GM23338 (cell line): ENCODE measurements at regions not wholly inside any gene's neighbourhood (a gene's known extent, or its start where the extent isn't known, plus 50 kb on each side); places are given as distances from the start of the nearest gene placed in this dataset.

Experiments
- EZH2 ChIP-seq: fragments of 200-600 bp; sonication (generic); IDR thresholded peaks from one replicate; pipeline ENCODE4 v1.8.0; 2017; ENCODE audit warnings: antibody characterized with exemption, mild to moderate bottlenecking, low read depth; ENCODE audit not compliant: unreplicated experiment
- EZH2phosphoT487 ChIP-seq: fragments of 200-600 bp; sonication (generic); IDR thresholded peaks from one replicate; pipeline ENCODE4 v1.8.1; 2018; ENCODE audit warnings: antibody characterized with exemption; ENCODE audit not compliant: unreplicated experiment
- NANOG ChIP-seq: IDR thresholded peaks from 2 replicates; pipeline ENCODE4 v1.6.1; 2016; ENCODE audit warnings: antibody characterized with exemption, borderline replicate concordance
- POLR2AphosphoS5 ChIP-seq: IDR thresholded peaks from 2 replicates; pipeline ENCODE4 v1.6.1; 2016; ENCODE audit warnings: antibody characterized with exemption, low read depth
- ZNF114 ChIP-seq: fragments of 250-450 bp; sonication (Bioruptor Pico); IDR thresholded peaks from 2 replicates; pipeline ENCODE4 v1.5.0; 2020; ENCODE audit warnings: mild to moderate bottlenecking, moderate library complexity
- TF ChIP-seq, protein P1 (sequence below), 2 experiments: fragments of 200-600 bp in 1 of 2; sonication (generic) in 1 of 2; conservative IDR thresholded peaks; 2 replicates each; pipeline versions ENCODE4 v1.5.1 to v1.6.1; 2016 to 2017; ENCODE audit warnings: antibody characterized with exemption in 2 of 2, low read depth in 2 of 2, mild to moderate bottlenecking in 2 of 2, moderate library complexity in 1 of 2
- TF ChIP-seq, protein P2 (sequence below): IDR thresholded peaks from one replicate; pipeline ENCODE4 v1.6.1; 2018; ENCODE audit warnings: antibody characterized with exemption; ENCODE audit not compliant: unreplicated experiment

DNA sequence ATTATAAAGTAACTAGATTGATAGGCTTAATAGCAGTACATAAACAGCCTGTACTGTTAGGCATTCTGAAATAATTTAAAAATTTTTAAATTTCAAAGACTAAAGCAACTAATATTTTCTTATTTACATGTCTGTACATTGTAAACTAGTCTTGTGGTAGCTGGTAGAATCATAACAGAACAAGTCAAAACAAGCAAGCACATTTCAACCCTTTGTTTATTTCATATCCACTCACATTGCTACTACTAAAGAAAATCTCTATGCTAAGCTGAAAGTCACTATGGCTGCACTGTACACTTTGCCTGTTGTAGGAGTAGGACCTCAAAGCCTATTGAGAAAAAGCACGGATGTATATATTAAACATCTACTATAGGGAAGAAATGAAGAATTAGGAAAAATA is 738.2 kb upstream of the ADGRL4 start:
- TF ChIP-seq, protein P1, sequence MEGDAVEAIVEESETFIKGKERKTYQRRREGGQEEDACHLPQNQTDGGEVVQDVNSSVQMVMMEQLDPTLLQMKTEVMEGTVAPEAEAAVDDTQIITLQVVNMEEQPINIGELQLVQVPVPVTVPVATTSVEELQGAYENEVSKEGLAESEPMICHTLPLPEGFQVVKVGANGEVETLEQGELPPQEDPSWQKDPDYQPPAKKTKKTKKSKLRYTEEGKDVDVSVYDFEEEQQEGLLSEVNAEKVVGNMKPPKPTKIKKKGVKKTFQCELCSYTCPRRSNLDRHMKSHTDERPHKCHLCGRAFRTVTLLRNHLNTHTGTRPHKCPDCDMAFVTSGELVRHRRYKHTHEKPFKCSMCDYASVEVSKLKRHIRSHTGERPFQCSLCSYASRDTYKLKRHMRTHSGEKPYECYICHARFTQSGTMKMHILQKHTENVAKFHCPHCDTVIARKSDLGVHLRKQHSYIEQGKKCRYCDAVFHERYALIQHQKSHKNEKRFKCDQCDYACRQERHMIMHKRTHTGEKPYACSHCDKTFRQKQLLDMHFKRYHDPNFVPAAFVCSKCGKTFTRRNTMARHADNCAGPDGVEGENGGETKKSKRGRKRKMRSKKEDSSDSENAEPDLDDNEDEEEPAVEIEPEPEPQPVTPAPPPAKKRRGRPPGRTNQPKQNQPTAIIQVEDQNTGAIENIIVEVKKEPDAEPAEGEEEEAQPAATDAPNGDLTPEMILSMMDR (conservative IDR thresholded peaks at IDR 0.05; ENCODE audit: low read depth in 2 of 2), result no peak
- TF ChIP-seq NANOG (no peak), ZNF114 (CRISPR knock-in tag) (no peak), EZH2phosphoT487 (no peak), POLR2AphosphoS5 (no peak), EZH2 (no peak)
- TF ChIP-seq, protein P2, sequence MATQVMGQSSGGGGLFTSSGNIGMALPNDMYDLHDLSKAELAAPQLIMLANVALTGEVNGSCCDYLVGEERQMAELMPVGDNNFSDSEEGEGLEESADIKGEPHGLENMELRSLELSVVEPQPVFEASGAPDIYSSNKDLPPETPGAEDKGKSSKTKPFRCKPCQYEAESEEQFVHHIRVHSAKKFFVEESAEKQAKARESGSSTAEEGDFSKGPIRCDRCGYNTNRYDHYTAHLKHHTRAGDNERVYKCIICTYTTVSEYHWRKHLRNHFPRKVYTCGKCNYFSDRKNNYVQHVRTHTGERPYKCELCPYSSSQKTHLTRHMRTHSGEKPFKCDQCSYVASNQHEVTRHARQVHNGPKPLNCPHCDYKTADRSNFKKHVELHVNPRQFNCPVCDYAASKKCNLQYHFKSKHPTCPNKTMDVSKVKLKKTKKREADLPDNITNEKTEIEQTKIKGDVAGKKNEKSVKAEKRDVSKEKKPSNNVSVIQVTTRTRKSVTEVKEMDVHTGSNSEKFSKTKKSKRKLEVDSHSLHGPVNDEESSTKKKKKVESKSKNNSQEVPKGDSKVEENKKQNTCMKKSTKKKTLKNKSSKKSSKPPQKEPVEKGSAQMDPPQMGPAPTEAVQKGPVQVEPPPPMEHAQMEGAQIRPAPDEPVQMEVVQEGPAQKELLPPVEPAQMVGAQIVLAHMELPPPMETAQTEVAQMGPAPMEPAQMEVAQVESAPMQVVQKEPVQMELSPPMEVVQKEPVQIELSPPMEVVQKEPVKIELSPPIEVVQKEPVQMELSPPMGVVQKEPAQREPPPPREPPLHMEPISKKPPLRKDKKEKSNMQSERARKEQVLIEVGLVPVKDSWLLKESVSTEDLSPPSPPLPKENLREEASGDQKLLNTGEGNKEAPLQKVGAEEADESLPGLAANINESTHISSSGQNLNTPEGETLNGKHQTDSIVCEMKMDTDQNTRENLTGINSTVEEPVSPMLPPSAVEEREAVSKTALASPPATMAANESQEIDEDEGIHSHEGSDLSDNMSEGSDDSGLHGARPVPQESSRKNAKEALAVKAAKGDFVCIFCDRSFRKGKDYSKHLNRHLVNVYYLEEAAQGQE, result no peak
